HUES6 (cell line): ENCODE measurements at regions not wholly inside any gene's neighbourhood (a gene's known extent, or its start where the extent isn't known, plus 50 kb on each side); places are given as distances from the start of the nearest gene placed in this dataset.

Experiments
- H3K27ac ChIP-seq: 2 replicates; pipeline ENCODE4 v1.7.0; 2013; ENCODE audit warnings: low read depth, mild to moderate bottlenecking, low read length, inconsistent platforms
- H3K27me3 ChIP-seq: 2 replicates; pipeline ENCODE4 v1.6.1; 2013; ENCODE audit warnings: low read length; ENCODE audit not compliant: control insufficient read depth, insufficient read depth
- H3K36me3 ChIP-seq: 2 replicates; pipeline ENCODE4 v1.6.1; 2013; ENCODE audit warnings: low read length; ENCODE audit not compliant: control insufficient read depth, insufficient read depth
- H3K4me1 ChIP-seq: 2 replicates; pipeline ENCODE4 v1.6.1; 2013; ENCODE audit warnings: low read length; ENCODE audit not compliant: control insufficient read depth, insufficient read depth
- H3K4me3 ChIP-seq: 2 replicates; pipeline ENCODE4 v1.5.1; 2013; ENCODE audit warnings: low read depth, low read length
- H3K9ac ChIP-seq: one replicate; pipeline ENCODE4 v1.6.1; 2013; ENCODE audit warnings: mild to moderate bottlenecking, low read length
- H3K9me3 ChIP-seq: 2 replicates; pipeline ENCODE4 v1.6.1; 2013; ENCODE audit warnings: low read depth, low read length; ENCODE audit not compliant: control insufficient read depth, insufficient read depth

GRCh38 chr9:134487066-134487710 lies 154.4 kb upstream of the COL5A1 start:
- no peak overlapping the region for H3K9ac ChIP-seq
- no peaks in the 10 kb centered on the region for H3K9me3 ChIP-seq
- no peaks in the 10 kb centered on the region for H3K4me1 ChIP-seq
- no peaks in the 10 kb centered on the region for H3K36me3 ChIP-seq
- H3K27ac ChIP-seq, result no peak overlapping the region
- no peak overlapping the region for H3K4me3 ChIP-seq
- no peaks in the 10 kb centered on the region for H3K27me3 ChIP-seq

DNA sequence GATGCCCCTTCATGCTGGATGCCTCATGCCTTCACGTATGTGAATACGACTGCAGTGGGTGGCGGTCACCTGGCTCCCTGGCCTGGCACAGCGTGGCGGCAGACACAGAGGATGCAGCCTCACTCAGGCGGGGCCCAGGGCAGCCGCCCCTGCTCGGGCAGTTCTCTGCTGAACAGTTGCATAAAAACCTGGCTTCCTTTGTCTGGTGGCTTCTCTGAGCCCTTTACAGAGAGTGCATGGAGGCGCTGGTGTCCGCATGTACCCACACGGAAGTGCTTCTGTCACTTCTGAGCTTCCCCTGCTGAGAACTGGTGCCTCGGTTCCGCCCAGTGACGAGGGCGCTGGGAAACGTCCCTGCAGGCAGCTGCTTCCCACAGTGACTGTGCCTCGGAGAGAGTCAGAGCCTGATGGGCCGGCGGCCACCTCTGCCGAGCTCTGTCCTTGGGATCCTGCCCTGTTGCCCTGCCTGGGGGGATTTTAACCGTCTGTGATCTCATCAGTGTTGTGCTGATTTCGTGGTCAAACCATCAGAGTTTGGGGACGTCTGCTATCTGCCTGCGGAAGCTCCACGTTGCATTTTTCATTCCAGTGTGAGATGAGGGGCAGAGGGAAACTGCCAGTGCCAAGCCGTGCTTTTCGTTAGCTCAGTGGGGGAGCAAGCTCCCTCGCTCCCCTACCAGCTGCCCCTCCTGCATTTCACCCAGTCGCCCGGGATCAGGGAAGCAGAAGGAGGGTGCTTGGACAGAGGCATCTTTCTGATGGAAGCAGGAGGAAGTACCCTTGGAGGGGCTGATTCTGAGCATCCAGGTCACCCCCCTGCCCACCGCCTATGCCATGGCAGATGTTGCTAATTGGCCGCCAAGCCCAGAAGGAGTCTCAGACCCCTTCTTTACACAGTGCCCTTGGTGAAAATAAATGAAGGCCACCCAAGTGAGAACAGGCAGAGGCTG lies 153.0 kb upstream of the COL5A1 start:
- no peak overlapping the region for H3K4me3 ChIP-seq
- no peaks in the 10 kb centered on the region for H3K27me3 ChIP-seq
- H3K4me1 ChIP-seq, result no peaks in the 10 kb centered on the region; the same call in 1 of the 2 replicates
- H3K9ac ChIP-seq, result no peak overlapping the region
- no peak overlapping the region for H3K27ac ChIP-seq
- no peaks in the 10 kb centered on the region for H3K9me3 ChIP-seq
- no peaks in the 10 kb centered on the region for H3K36me3 ChIP-seq

DNA sequence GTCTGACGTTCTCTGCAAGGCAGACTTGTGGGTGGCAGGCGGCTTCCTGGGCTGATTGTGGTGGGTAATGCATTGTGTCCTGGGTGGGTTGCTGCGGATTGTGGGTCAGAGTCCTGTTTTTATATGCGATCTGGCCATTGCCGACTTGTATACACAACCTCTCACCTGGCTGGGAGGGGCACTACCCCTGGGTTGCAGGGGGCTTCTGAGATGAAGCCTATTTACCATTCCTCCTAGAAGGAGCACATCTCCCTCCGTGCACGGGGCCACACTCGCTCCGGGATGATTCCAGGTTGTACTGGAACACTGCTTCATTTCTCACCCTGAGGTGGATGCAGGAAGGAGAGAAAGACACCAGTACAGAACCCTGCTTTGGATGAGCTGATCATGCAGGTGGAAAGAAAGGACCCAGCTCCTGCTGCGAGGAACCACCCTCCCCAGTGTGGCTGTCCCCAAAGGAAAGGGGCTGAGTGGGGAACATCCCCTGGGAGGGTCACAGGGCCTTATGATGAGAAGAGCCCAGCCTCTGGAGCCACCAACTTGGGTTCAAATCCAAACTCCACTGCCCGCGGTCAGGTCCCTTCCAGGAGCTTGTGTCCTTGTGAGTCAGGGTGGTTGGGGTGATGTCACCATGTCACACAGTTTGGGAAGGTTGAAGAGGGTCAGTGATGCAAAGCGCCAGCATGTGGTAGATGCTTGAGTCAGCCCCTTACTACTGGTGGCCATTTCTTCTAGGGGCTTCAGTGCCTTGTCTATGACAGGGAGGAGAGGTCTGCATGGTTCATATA lies 151.8 kb upstream of the COL5A1 start:
- H3K36me3 ChIP-seq, result no peaks in the 10 kb centered on the region
- no peak overlapping the region for H3K4me3 ChIP-seq
- H3K9me3 ChIP-seq, result no peaks in the 10 kb centered on the region
- no peaks in the 10 kb centered on the region for H3K27me3 ChIP-seq
- H3K27ac ChIP-seq, result no peak overlapping the region
- H3K9ac ChIP-seq, result no peak overlapping the region
- H3K4me1 ChIP-seq, result no peaks in the 10 kb centered on the region; the same call in 1 of the 2 replicates

GRCh38 chr9:134490446-134490845 lies 151.2 kb upstream of the COL5A1 start:
- Histone ChIP-seq H3K27me3 (no peaks in the 10 kb centered on the region), H3K36me3 (no peaks in the 10 kb centered on the region), H3K9ac (no peak overlapping the region), H3K4me1 (no peaks in the 10 kb centered on the region; the same call in 1 of the 2 replicates), H3K4me3 (no peak overlapping the region), H3K27ac (no peak overlapping the region), H3K9me3 (no peaks in the 10 kb centered on the region)

DNA sequence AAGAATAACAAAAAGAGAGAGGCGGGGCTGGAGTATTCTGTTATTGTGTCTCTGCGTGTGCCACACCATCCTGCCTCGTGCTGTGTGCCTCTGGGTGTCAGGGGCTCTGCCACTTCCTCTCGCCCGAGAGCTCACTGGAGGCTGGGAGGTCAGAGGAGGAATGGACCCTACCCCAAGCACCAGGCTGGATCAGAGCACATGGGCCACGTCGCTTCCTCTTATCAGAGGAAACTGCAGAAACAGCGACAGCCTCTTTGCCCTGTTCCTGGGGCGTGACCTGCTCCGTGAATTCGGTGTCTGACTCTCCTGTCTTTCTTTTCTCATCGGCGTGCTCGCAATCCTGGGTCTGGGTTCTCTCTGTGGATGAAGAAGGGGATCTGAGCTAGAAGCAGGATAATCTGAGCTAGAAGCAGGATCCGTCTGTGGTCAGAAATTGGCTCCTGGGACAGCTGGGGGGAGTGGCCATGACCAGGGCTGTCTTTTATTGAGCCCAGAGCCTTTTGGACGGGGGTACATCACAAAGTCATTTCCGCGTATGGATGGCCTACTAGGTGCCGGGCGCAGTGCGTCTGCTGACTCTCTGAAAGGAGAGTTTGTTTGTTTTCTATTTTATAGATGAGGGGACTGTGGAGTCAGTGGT lies 150.3 kb upstream of the COL5A1 start:
- H3K9ac ChIP-seq, result no peak overlapping the region
- no peaks in the 10 kb centered on the region for H3K9me3 ChIP-seq
- no peak overlapping the region for H3K4me3 ChIP-seq
- no peaks in the 10 kb centered on the region for H3K27me3 ChIP-seq
- H3K4me1 ChIP-seq, result no peaks in the 10 kb centered on the region; the same call in 1 of the 2 replicates
- no peaks in the 10 kb centered on the region for H3K36me3 ChIP-seq
- no peak overlapping the region for H3K27ac ChIP-seq

DNA sequence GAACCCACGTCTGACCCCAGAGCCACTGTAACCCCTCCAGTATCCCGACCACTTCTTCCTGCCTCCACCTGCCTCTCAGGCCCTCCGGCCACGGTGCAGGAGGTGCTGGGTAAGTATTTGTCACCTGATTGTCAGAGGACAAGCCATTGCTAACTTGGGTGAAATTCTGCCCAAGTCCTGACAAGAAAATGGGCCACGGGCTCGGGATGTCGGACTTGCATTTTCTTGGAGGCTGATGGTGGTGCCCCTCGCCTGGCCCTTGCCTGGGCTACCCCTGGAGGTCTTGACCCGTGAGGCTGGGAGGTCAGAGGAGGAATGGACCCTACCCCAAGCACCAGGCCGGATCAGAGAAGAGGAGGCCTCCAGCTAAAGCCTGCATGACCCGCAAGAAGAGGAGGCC lies 149.7 kb upstream of the COL5A1 start:
- no peaks in the 10 kb centered on the region; the same call in 1 of the 2 replicates for H3K4me1 ChIP-seq
- no peaks in the 10 kb centered on the region for H3K27me3 ChIP-seq
- no peak overlapping the region for H3K9ac ChIP-seq
- no peak overlapping the region for H3K27ac ChIP-seq
- no peaks in the 10 kb centered on the region for H3K36me3 ChIP-seq
- H3K4me3 ChIP-seq, result no peak overlapping the region
- H3K9me3 ChIP-seq, result no peaks in the 10 kb centered on the region

DNA sequence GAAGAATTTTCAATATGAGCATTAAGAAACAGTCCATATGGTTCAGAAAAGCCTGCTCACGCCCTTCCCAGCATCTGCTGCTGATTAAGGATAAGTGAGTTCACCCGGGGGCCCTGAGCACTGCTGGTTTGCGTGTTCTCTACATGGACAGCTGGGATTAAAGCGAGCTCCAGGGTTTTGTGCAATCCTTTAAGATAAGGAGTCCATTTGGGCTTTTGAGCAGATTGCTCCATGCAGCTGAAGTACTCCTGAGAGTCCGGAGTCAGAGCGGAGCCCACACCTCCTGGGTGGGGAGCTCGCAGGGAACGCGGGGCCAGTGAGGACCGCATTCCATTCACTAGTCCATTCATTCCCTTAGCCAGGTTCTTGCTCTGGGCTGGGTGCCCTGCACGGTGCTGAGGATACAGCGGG lies 149.3 kb upstream of the COL5A1 start:
- H3K27me3 ChIP-seq, result no peaks in the 10 kb centered on the region
- H3K27ac ChIP-seq, result no peak overlapping the region
- H3K9ac ChIP-seq, result no peak overlapping the region
- no peaks in the 10 kb centered on the region; the same call in 1 of the 2 replicates for H3K4me1 ChIP-seq
- no peaks in the 10 kb centered on the region for H3K36me3 ChIP-seq
- no peak overlapping the region for H3K4me3 ChIP-seq
- H3K9me3 ChIP-seq, result no peaks in the 10 kb centered on the region

DNA sequence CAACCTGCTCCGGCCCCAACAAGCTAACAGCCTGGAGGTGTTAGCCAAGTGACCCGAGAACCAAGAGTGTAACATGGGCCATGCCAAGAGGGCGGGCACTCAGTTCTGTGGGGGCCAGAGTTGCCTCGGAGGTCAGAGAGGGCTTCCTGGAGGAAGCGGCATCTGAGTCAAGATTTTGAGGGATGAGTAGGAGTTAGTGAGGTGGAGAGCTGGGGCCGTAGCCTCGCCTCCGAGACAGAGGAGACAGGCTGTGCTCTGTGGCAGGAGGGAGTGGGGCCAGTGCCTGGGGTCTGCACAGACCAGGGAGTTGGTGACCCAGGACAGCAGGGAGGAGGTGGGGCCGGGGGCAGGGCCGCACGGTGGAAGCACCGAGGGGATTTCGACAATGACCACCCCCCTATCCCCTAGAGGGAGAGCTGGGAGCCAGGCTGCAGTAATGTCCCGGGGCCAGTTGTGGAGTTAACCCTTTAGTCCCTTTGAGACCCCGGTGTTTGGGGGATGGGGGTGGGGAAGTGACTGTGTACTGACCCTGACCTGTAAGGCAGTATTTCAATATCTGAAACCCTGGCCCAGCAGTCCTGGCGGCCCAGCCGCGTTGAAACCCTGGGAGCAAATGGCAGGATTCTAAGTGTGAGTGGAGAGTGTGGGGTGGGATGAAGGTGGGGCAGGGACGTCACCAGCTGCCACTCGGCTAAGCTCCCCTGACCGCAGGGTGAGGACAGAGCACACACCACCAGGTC lies 148.7 kb upstream of the COL5A1 start:
- H3K27me3 ChIP-seq, result no peaks in the 10 kb centered on the region
- H3K27ac ChIP-seq, result no peak overlapping the region

GRCh38 chr9:134493461-134494272 lies 147.9 kb upstream of the COL5A1 start:
- Histone ChIP-seq H3K4me3 (no peak overlapping the region), H3K27ac (no peak overlapping the region), H3K36me3 (no peaks in the 10 kb centered on the region), H3K9ac (no peak overlapping the region), H3K27me3 (no peaks in the 10 kb centered on the region), H3K9me3 (no peaks in the 10 kb centered on the region), H3K4me1 (no peaks in the 10 kb centered on the region; the same call in 1 of the 2 replicates)

More for the DNA sequence above, 148.7 kb upstream of the COL5A1 start:
- Histone ChIP-seq H3K9ac (no peak overlapping the region), H3K4me3 (no peak overlapping the region), H3K4me1 (no peaks in the 10 kb centered on the region; the same call in 1 of the 2 replicates), H3K9me3 (no peaks in the 10 kb centered on the region), H3K36me3 (no peaks in the 10 kb centered on the region)
